GM13976 (cell line): ENCODE measurements at regions not wholly inside any gene's neighbourhood (a gene's known extent, or its start where the extent isn't known, plus 50 kb on each side); places are given as distances from the start of the nearest gene placed in this dataset.

Source experiments
- DNase-seq: peaks from one replicate; pipeline ENCODE4 v3.0.0; 2012; ENCODE audit warnings: low spot score
- CTCF ChIP-seq: IDR thresholded peaks from 2 replicates; pipeline ENCODE4 v1.5.1; 2012; ENCODE audit warnings: borderline replicate concordance, mild to moderate bottlenecking; ENCODE audit not compliant: insufficient read depth; ENCODE audit errors: extremely low read depth, missing control alignments, control extremely low read depth
- in situ Hi-C: fragments of 300-500 bp; cut with MboI; formaldehyde crosslinking; loops from one replicate; pipeline ENCODE4 v1.12.0; 2022; ENCODE audit warnings: low sequenced_read_pairs, mixed read lengths, inconsistent platforms; ENCODE audit not compliant: unreplicated experiment

DNA sequence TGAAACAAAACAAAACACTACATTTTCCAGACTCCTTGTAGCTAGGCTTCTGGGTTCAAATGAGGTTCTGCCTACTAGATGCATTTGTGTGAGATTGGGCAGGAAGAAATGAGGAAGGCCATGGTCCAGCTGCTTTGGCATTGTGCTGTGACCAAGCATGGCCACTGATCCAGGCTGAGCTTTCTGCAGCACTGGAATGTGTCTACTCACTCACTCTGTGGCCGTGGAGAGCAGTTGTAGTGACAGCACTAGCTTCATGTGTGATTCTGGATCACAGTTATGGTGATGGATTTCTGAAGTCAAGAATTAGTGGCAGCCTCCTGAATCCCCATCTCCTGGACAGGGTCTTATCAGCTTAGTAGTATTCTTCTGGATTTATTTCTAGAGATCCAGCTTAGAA is 358.9 kb downstream of the GPAT3 start:
- in situ Hi-C loops, result no loop called here
- DNase-seq, result no peak
- TF ChIP-seq CTCF, result no peak

- DNase-seq, result no peak
- no peak for TF ChIP-seq CTCF
- in situ Hi-C loops, result no loop called here
Measured at GRCh38 chr4:83890816-83891215, 354.9 kb downstream of the GPAT3 start.

DNA sequence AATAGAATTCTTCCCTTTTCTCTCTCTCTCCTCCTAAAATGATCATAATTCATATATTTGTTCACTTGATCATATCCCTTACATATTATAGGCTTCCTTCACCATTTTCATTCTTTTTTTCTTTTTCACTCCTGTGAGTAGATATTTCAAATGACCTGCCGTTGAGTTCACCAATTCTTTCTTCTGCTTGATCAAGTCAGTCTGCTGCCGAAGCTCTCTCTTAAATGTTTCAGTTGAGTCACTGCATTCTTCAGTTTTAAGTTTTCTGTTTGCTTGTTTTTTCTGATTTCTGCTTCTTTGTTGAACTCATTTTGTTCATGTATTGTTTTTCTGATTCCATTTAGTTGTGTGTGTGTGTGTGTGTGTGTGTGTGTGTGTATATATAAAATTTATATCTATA is 354.3 kb downstream of the GPAT3 start:
- no peak for TF ChIP-seq CTCF
- DNase-seq, result no peak
- in situ Hi-C loops, result no loop called here

GRCh38 chr4:83889802-83890201 is 353.9 kb downstream of the GPAT3 start:
- no peak for TF ChIP-seq CTCF
- in situ Hi-C loops, result no loop called here
- DNase-seq, result no peak

GRCh38 chr4:83885256-83886182 is 349.6 kb downstream of the GPAT3 start:
- no peak for TF ChIP-seq CTCF
- DNase-seq, result no peak
- in situ Hi-C loops, result no loop called here

- no peak for TF ChIP-seq CTCF
- in situ Hi-C loops, result no loop called here
- no peak for DNase-seq
Measured at GRCh38 chr4:83876047-83876446, 340.1 kb downstream of the GPAT3 start.
